GM12878 (cell line): ENCODE measurements at regions not wholly inside any gene's neighbourhood (a gene's known extent, or its start where the extent isn't known, plus 50 kb on each side); places are given as distances from the start of the nearest gene placed in this dataset.
A peak's percentile ranks its signal among the peaks of the same experiment; 100 is the strongest.

ENCODE experiments used
- CBFB ChIP-seq: IDR thresholded peaks from 2 replicates; pipeline ENCODE4 v1.6.1; 2016; ENCODE audit warnings: antibody characterized with exemption, low read depth
- CEBPB ChIP-seq, 2 experiments: fragments of 150-350 bp in 1 of 2; IDR thresholded peaks; 2 replicates each; pipeline ENCODE4 v1.6.1; 2012 to 2014; ENCODE audit warnings: low read depth in 2 of 2, low read length in 2 of 2, borderline replicate concordance in 1 of 2, inconsistent platforms in 1 of 2
- EP300 ChIP-seq, 2 experiments: fragments of 150-350 bp in 1 of 2; IDR thresholded peaks; 2 replicates each; pipeline ENCODE4 v1.6.1; 2011 to 2012; ENCODE audit warnings: low read depth in 2 of 2, low read length in 2 of 2, borderline replicate concordance in 1 of 2, improper control_type of control experiment in 1 of 2, inconsistent platforms in 1 of 2; ENCODE audit not compliant: control insufficient read depth in 1 of 2
- KAT2A ChIP-seq: conservative IDR thresholded peaks from 2 replicates; pipeline ENCODE4 v1.6.1; 2011; ENCODE audit warnings: low read depth, low read length; ENCODE audit not compliant: control insufficient read depth
- KDM1A ChIP-seq: fragments of 200-600 bp; sonication (generic); IDR thresholded peaks from 2 replicates; pipeline ENCODE4 v1.6.1; 2016; ENCODE audit warnings: borderline replicate concordance
- MXI1 ChIP-seq: fragments of 150-350 bp; IDR thresholded peaks from 2 replicates; pipeline ENCODE4 v1.6.1; 2011; ENCODE audit warnings: low read depth, mild to moderate bottlenecking, inconsistent platforms, low read length, improper control_type of control experiment
- NFYB ChIP-seq: IDR thresholded peaks from 2 replicates; pipeline ENCODE4 v1.6.1; 2011; ENCODE audit warnings: low read depth, mild to moderate bottlenecking, low read length, improper control_type of control experiment, moderate library complexity; ENCODE audit not compliant: insufficient read depth
- SP1 ChIP-seq: IDR thresholded peaks from one replicate; pipeline ENCODE4 v1.6.1; 2011; ENCODE audit warnings: low read depth, low read length
- SUZ12 ChIP-seq: fragments of 200-600 bp; sonication (generic); IDR thresholded peaks from one replicate; pipeline ENCODE4 v1.6.1; 2018; ENCODE audit warnings: antibody characterized with exemption, mild to moderate bottlenecking; ENCODE audit not compliant: unreplicated experiment
- ZNF274 ChIP-seq: IDR thresholded peaks from one replicate; pipeline ENCODE4 v1.8.0; 2011; ENCODE audit not compliant: insufficient read length, insufficient read depth
- TF ChIP-seq, protein P1 (sequence below): fragments of 450-650 bp; IDR thresholded peaks from 2 replicates; pipeline ENCODE4 v1.6.1; 2016; ENCODE audit warnings: mild to moderate bottlenecking, moderate library complexity, borderline replicate concordance
- TF ChIP-seq, protein P2 (sequence below): IDR thresholded peaks from 2 replicates; pipeline ENCODE4 v1.6.1; 2011; ENCODE audit warnings: mild to moderate bottlenecking, low read depth, low read length, moderate library complexity; ENCODE audit not compliant: insufficient replicate concordance
- TF ChIP-seq, protein P3 (sequence below): IDR thresholded peaks from 2 replicates; pipeline ENCODE4 v1.6.1; 2012; ENCODE audit warnings: low read depth, low read length, improper control_type of control experiment
- TF ChIP-seq, protein P4 (sequence below): IDR thresholded peaks from 2 replicates; pipeline ENCODE4 v1.6.1; 2012; ENCODE audit warnings: low read length, inconsistent platforms
- TF ChIP-seq, protein P5 (sequence below): IDR thresholded peaks from 2 replicates; pipeline ENCODE4 v1.6.1; 2012; ENCODE audit warnings: low read depth, low read length, improper control_type of control experiment

DNA sequence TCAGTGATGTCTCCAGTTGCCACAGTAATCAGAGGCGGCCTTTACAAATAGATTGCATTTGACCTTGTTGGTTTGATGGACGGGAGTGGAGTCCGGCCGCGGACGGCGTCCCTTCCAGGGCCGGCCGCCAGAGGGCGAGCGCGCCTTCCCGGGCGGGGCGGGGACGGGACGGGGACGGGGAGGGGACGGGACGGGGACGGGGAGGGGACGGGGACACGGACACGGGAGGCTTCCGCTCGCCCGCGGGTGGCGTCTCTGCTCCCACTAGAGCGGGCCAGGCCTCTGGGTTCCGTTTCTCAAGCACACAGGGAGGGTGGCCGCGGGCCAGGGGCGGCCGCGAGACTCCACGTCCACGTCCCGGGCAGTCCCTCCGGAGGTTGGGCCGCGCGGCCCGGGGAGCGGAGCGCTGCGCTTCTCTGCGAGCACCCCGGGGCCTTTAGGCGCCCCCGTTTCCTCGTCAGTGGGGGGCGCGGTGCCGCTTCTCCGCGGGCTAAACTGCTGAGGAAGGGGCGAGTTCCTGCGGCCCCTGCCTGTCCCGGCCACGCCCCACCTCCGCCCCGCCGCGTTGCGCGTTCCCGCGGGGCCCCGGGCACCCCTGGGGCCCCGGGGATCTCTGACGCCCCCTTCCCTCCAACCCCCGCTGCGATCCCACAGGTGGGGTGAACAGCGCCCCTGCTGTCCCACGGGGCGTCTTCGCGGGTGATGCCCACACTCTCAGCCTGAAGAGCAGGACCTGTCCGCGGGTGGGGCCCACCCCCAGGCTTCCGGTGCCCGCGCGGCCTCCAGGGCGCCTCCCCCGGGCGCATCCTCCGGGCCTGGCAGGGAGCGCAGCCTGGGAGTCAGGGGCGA, 84.2 kb upstream of the MKI67 start (continued):
- TF ChIP-seq EP300 (IDR thresholded peaks at IDR 0.05; ENCODE audit: borderline replicate concordance in 1 of 2, control insufficient read depth in 1 of 2, low read depth in 2 of 2, low read length in 2 of 2) (no peak), ZNF274 (no peak), MXI1 (no peak), SP1 (no peak), CEBPB (IDR thresholded peaks at IDR 0.05; ENCODE audit: borderline replicate concordance in 1 of 2, low read depth in 2 of 2, low read length in 2 of 2) (no peak), SUZ12 (no peak), CBFB (no peak), KAT2A (no peak), KDM1A (no peak), NFYB (no peak)
- TF ChIP-seq, protein P1, sequence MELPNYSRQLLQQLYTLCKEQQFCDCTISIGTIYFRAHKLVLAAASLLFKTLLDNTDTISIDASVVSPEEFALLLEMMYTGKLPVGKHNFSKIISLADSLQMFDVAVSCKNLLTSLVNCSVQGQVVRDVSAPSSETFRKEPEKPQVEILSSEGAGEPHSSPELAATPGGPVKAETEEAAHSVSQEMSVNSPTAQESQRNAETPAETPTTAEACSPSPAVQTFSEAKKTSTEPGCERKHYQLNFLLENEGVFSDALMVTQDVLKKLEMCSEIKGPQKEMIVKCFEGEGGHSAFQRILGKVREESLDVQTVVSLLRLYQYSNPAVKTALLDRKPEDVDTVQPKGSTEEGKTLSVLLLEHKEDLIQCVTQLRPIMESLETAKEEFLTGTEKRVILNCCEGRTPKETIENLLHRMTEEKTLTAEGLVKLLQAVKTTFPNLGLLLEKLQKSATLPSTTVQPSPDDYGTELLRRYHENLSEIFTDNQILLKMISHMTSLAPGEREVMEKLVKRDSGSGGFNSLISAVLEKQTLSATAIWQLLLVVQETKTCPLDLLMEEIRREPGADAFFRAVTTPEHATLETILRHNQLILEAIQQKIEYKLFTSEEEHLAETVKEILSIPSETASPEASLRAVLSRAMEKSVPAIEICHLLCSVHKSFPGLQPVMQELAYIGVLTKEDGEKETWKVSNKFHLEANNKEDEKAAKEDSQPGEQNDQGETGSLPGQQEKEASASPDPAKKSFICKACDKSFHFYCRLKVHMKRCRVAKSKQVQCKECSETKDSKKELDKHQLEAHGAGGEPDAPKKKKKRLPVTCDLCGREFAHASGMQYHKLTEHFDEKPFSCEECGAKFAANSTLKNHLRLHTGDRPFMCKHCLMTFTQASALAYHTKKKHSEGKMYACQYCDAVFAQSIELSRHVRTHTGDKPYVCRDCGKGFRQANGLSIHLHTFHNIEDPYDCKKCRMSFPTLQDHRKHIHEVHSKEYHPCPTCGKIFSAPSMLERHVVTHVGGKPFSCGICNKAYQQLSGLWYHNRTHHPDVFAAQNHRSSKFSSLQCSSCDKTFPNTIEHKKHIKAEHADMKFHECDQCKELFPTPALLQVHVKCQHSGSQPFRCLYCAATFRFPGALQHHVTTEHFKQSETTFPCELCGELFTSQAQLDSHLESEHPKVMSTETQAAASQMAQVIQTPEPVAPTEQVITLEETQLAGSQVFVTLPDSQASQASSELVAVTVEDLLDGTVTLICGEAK, result no peak
- TF ChIP-seq, protein P2, sequence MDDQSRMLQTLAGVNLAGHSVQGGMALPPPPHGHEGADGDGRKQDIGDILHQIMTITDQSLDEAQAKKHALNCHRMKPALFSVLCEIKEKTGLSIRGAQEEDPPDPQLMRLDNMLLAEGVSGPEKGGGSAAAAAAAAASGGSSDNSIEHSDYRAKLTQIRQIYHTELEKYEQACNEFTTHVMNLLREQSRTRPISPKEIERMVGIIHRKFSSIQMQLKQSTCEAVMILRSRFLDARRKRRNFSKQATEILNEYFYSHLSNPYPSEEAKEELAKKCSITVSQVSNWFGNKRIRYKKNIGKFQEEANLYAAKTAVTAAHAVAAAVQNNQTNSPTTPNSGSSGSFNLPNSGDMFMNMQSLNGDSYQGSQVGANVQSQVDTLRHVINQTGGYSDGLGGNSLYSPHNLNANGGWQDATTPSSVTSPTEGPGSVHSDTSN, result peak; percentile 65
- TF ChIP-seq, protein P3, sequence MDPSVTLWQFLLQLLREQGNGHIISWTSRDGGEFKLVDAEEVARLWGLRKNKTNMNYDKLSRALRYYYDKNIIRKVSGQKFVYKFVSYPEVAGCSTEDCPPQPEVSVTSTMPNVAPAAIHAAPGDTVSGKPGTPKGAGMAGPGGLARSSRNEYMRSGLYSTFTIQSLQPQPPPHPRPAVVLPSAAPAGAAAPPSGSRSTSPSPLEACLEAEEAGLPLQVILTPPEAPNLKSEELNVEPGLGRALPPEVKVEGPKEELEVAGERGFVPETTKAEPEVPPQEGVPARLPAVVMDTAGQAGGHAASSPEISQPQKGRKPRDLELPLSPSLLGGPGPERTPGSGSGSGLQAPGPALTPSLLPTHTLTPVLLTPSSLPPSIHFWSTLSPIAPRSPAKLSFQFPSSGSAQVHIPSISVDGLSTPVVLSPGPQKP, result no peak
- TF ChIP-seq, protein P4, sequence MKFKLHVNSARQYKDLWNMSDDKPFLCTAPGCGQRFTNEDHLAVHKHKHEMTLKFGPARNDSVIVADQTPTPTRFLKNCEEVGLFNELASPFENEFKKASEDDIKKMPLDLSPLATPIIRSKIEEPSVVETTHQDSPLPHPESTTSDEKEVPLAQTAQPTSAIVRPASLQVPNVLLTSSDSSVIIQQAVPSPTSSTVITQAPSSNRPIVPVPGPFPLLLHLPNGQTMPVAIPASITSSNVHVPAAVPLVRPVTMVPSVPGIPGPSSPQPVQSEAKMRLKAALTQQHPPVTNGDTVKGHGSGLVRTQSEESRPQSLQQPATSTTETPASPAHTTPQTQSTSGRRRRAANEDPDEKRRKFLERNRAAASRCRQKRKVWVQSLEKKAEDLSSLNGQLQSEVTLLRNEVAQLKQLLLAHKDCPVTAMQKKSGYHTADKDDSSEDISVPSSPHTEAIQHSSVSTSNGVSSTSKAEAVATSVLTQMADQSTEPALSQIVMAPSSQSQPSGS, result no peak
- TF ChIP-seq, protein P5, sequence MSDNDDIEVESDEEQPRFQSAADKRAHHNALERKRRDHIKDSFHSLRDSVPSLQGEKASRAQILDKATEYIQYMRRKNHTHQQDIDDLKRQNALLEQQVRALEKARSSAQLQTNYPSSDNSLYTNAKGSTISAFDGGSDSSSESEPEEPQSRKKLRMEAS, result no peak
